HCT116 (cell line): ENCODE measurements at regions not wholly inside any gene's neighbourhood (a gene's known extent, or its start where the extent isn't known, plus 50 kb on each side); places are given as distances from the start of the nearest gene placed in this dataset.

Experiments
- ATAC-seq: fragments of 200-7000 bp; cut with Tn5 transposase; 2 replicates; pipeline ENCODE4 v1.9.1; 2020; ENCODE audit warnings: mild to moderate bottlenecking, moderate library complexity
- BruUV-seq: library from RNA; stranded (reverse); fragments of 400-500 nt; replicated peaks from 2 replicates; lab custom pipeline; 2021; lab: Mats Ljungman, UMichigan
- CTCF ChIA-PET: fragments of 300-600 bp; sonication (Branson Sonifier 250); formaldehyde crosslinking; loops from one replicate; lab custom pipeline; 2021; ENCODE audit warnings: antibody characterized with exemption; lab: Charles Lee
- POLR2A ChIA-PET: fragments of 300-600, 350-600 bp; sonication (Branson Sonifier 250); formaldehyde crosslinking; loops from one replicate; lab custom pipeline; 2021; ENCODE audit warnings: antibody characterized with exemption; lab: Charles Lee
- RAD21 ChIA-PET, 2 experiments: fragments of 300-600 bp; sonication (Branson Sonifier 250); formaldehyde crosslinking; loops; one replicate each; lab custom pipeline; 2023; ENCODE audit warnings: low total read pairs in 2 of 2; ENCODE audit not compliant: uncharacterized antibody in 2 of 2, unreplicated experiment in 2 of 2, low non-redundant PET in 1 of 2; lab: Charles Lee
- DNase-seq: peaks from one replicate; pipeline ENCODE4 v3.0.0-alpha.2; 2010; ENCODE audit warnings: low read depth, low spot score
- H2AFZ ChIP-seq: fragments of 200-600 bp; shearing (Covaris generic), sonication (generic); 2 replicates; pipeline ENCODE4 v1.6.1; 2017; ENCODE audit warnings: low read depth, mixed run types, mixed read lengths, antibody characterized with exemption, low read length; ENCODE audit not compliant: poor library complexity, severe bottlenecking
- H3K27ac ChIP-seq: 2 replicates; pipeline ENCODE4 v1.5.1; 2012; ENCODE audit warnings: low read depth, low read length
- H3K27me3 ChIP-seq: fragments of 200-600 bp; sonication (generic); 2 replicates; pipeline ENCODE4 v1.6.1; 2016; ENCODE audit warnings: mixed run types, low read length, mixed read lengths; ENCODE audit not compliant: insufficient read depth
- H3K36me3 ChIP-seq, 2 experiments: fragments of 200-500 bp in 1 of 2; fragments of 200-600 bp in 1 of 2; sonication (Bioruptor generic) in 1 of 2; sonication (generic) in 1 of 2; 2 replicates each; pipeline versions ENCODE4 v1.5.1 to v1.6.1; 2014 to 2016; ENCODE audit warnings: low read length in 2 of 2, inconsistent platforms in 1 of 2, mixed read lengths in 1 of 2, mixed run types in 1 of 2; ENCODE audit not compliant: insufficient read depth in 2 of 2, control insufficient read depth in 1 of 2
- H3K4me1 ChIP-seq, 2 experiments: fragments of 200-600 bp in 1 of 2; sonication (generic) in 1 of 2; 2 replicates each; pipeline versions ENCODE4 v1.5.1 to v1.6.1; 2012 to 2017; ENCODE audit warnings: low read length in 2 of 2, inconsistent platforms in 1 of 2, mild to moderate bottlenecking in 1 of 2, mixed read lengths in 1 of 2, mixed run types in 1 of 2, moderate library complexity in 1 of 2; ENCODE audit not compliant: insufficient read depth in 2 of 2, control insufficient read depth in 1 of 2
- H3K4me2 ChIP-seq: fragments of 200-600 bp; sonication (generic); 2 replicates; pipeline ENCODE4 v1.6.1; 2017; ENCODE audit warnings: mixed run types, low read length, mixed read lengths
- H3K4me3 ChIP-seq, 2 experiments: fragments of 200-600 bp in 1 of 2; sonication (generic) in 1 of 2; replicated peaks in 1 of 2; 2 replicates each; pipeline ENCODE4 v1.5.1; 2011 to 2016; ENCODE audit warnings: low read length in 2 of 2, control low read depth in 1 of 2, low read depth in 1 of 2, mild to moderate bottlenecking in 1 of 2, mixed read lengths in 1 of 2, mixed run types in 1 of 2
- H3K79me2 ChIP-seq: fragments of 200-600 bp; sonication (generic); 2 replicates; pipeline ENCODE4 v1.6.1; 2017; ENCODE audit warnings: mild to moderate bottlenecking, mixed run types, low read length, moderate library complexity, mixed read lengths; ENCODE audit not compliant: insufficient read depth
- H3K9ac ChIP-seq: fragments of 200-600 bp; sonication (generic); 2 replicates; pipeline ENCODE4 v1.6.1; 2016; ENCODE audit warnings: low read length, mixed read lengths
- H3K9me2 ChIP-seq: fragments of 200-600 bp; sonication (generic), shearing (Covaris generic); 2 replicates; pipeline ENCODE4 v1.6.1; 2017; ENCODE audit warnings: mixed run types, mild to moderate bottlenecking, moderate library complexity; ENCODE audit not compliant: insufficient read depth
- H3K9me3 ChIP-seq, 2 experiments: fragments of 200-500 bp in 1 of 2; fragments of 200-600 bp in 1 of 2; sonication (Bioruptor generic) in 1 of 2; sonication (generic) in 1 of 2; 2 replicates each; pipeline ENCODE4 v1.6.1; 2014 to 2017; ENCODE audit warnings: low read length in 2 of 2, mixed read lengths in 2 of 2, inconsistent platforms in 1 of 2, low read depth in 1 of 2, mild to moderate bottlenecking in 1 of 2, mixed run types in 1 of 2, moderate library complexity in 1 of 2; ENCODE audit not compliant: control insufficient read depth in 1 of 2, insufficient read depth in 1 of 2
- H4K20me1 ChIP-seq: fragments of 200-600 bp; sonication (generic), shearing (Covaris generic); 2 replicates; pipeline ENCODE4 v1.6.1; 2017; ENCODE audit warnings: mixed run types, mild to moderate bottlenecking, moderate library complexity; ENCODE audit not compliant: insufficient read depth
- CEBPB ChIP-seq: IDR thresholded peaks from 2 replicates; pipeline ENCODE4 v1.6.1; 2012; ENCODE audit warnings: low read depth
- EGR1 ChIP-seq: IDR thresholded peaks from 2 replicates; pipeline ENCODE4 v1.6.1; 2012; ENCODE audit warnings: low read depth
- ELF1 ChIP-seq: IDR thresholded peaks from 2 replicates; pipeline ENCODE4 v1.6.1; 2012; ENCODE audit warnings: low read depth, borderline replicate concordance
- EZH2 ChIP-seq: fragments of 200-600 bp; sonication (generic); IDR thresholded peaks from 2 replicates; pipeline ENCODE4 v1.6.1; 2017; ENCODE audit warnings: antibody characterized with exemption, mixed run types
- EZH2phosphoT487 ChIP-seq: fragments of 200-600 bp; IDR thresholded peaks from 2 replicates; pipeline ENCODE4 v1.6.1; 2018; ENCODE audit warnings: antibody characterized with exemption, borderline replicate concordance
- FOSL1 ChIP-seq: IDR thresholded peaks from 2 replicates; pipeline ENCODE4 v1.6.1; 2012; ENCODE audit warnings: low read depth
- JUND ChIP-seq: IDR thresholded peaks from 2 replicates; pipeline ENCODE4 v1.6.1; 2012
- POLR2A ChIP-seq: IDR thresholded peaks from 2 replicates; pipeline ENCODE4 v1.7.0; 2011; ENCODE audit warnings: borderline replicate concordance; ENCODE audit not compliant: insufficient read depth, insufficient read length; ENCODE audit errors: extremely low read depth
- POLR2AphosphoS5 ChIP-seq: IDR thresholded peaks from 2 replicates; pipeline ENCODE4 v1.6.1; 2011; ENCODE audit warnings: mild to moderate bottlenecking, low read depth, low read length, moderate library complexity
- RAD21 ChIP-seq: IDR thresholded peaks from 2 replicates; pipeline ENCODE4 v1.6.1; 2012; ENCODE audit warnings: low read depth, mild to moderate bottlenecking
- SIN3A ChIP-seq: IDR thresholded peaks from 2 replicates; pipeline ENCODE4 v1.6.1; 2012; ENCODE audit warnings: low read depth
- SP1 ChIP-seq: IDR thresholded peaks from 2 replicates; pipeline ENCODE4 v1.6.1; 2012; ENCODE audit warnings: low read depth
- SRF ChIP-seq: IDR thresholded peaks from 2 replicates; pipeline ENCODE4 v1.6.1; 2012; ENCODE audit warnings: low read depth
- YY1 ChIP-seq: IDR thresholded peaks from 2 replicates; pipeline ENCODE4 v1.6.1; 2011; ENCODE audit warnings: low read length, low read depth, moderate library complexity, mild to moderate bottlenecking; ENCODE audit not compliant: insufficient replicate concordance; ENCODE audit errors: extremely low read depth
- ZFX ChIP-seq: fragments of 450-650 bp; IDR thresholded peaks from 2 replicates; pipeline ENCODE4 v1.6.1; 2017
- ZNF274 ChIP-seq: fragments of 200-500 bp; sonication (Bioruptor generic); IDR thresholded peaks from 2 replicates; pipeline ENCODE4 v1.6.1; 2014; ENCODE audit warnings: mild to moderate bottlenecking, low read depth, low read length, inconsistent platforms
- intact Hi-C: fragments of 100-400 bp; cut with micrococcal nuclease; formaldehyde crosslinking; loops from 2 replicates; pipeline ENCODE4 v1.10.0; 2022
- TF ChIP-seq, protein P1 (sequence below): IDR thresholded peaks from 2 replicates; pipeline ENCODE4 v1.6.1; 2011; ENCODE audit warnings: mild to moderate bottlenecking, low read length, moderate library complexity; ENCODE audit not compliant: insufficient replicate concordance; ENCODE audit errors: extremely low read depth
- TF ChIP-seq, protein P2 (sequence below), 3 experiments: fragments of 200-600 bp in 1 of 3; sonication (generic) in 1 of 3; IDR thresholded peaks in 2 of 3; conservative IDR thresholded peaks in 1 of 3; 2 replicates each; pipeline ENCODE4 v1.5.1; 2012 to 2017; ENCODE audit warnings: low read depth in 2 of 3, low read length in 2 of 3, antibody characterized with exemption in 1 of 3, borderline replicate concordance in 1 of 3, control low read depth in 1 of 3, mild to moderate bottlenecking in 1 of 3, mixed read lengths in 1 of 3, mixed run types in 1 of 3, moderate library complexity in 1 of 3; ENCODE audit not compliant: insufficient read depth in 1 of 3

DNA sequence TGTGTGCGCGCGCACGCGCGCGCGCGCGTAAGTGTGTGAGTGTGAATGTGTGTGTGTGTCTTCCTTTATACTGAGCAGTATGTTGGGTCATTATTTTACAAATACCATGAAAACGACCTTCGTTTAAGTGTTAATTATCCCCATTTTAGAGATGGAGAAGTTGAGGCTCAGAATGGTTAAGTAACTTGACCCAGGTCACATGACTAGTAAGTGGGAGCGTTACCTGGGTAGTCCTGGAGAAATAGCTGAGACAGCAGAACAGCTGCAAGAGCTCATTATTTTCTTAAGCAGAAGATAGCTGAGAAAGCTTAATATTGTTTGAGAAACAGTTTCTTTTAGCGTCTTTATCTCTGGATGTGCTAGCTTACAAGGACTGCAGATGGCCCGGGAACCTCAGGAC lies 78.8 kb downstream of the IRX3 start:
- Histone ChIP-seq H3K9ac (no peak overlapping the region), H3K4me1 (no peaks in the 10 kb centered on the region), H2AFZ (no peak overlapping the region), H3K9me2 (no peaks in the 10 kb centered on the region), H4K20me1 (no peaks in the 10 kb centered on the region), H3K27ac (no peak overlapping the region), H3K27me3 (peaks cover 50% of the 10 kb centered on the region), H3K4me2 (no peak overlapping the region), H3K36me3 (no peaks in the 10 kb centered on the region), H3K9me3 (no peaks in the 10 kb centered on the region), H3K4me3 (no peak overlapping the region), H3K79me2 (no peaks in the 10 kb centered on the region)
- no peak for TF ChIP-seq POLR2A
- TF ChIP-seq JUND, result no peak
- no peak for TF ChIP-seq ELF1
- TF ChIP-seq ZFX, result no peak
- no peak for TF ChIP-seq RAD21
- TF ChIP-seq, protein P1, sequence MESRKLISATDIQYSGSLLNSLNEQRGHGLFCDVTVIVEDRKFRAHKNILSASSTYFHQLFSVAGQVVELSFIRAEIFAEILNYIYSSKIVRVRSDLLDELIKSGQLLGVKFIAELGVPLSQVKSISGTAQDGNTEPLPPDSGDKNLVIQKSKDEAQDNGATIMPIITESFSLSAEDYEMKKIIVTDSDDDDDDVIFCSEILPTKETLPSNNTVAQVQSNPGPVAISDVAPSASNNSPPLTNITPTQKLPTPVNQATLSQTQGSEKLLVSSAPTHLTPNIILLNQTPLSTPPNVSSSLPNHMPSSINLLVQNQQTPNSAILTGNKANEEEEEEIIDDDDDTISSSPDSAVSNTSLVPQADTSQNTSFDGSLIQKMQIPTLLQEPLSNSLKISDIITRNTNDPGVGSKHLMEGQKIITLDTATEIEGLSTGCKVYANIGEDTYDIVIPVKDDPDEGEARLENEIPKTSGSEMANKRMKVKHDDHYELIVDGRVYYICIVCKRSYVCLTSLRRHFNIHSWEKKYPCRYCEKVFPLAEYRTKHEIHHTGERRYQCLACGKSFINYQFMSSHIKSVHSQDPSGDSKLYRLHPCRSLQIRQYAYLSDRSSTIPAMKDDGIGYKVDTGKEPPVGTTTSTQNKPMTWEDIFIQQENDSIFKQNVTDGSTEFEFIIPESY, result no peak
- no peak for TF ChIP-seq EGR1
- no peak for TF ChIP-seq FOSL1
- TF ChIP-seq SIN3A, result no peak
- TF ChIP-seq SP1, result no peak
- TF ChIP-seq SRF, result no peak
- TF ChIP-seq ZNF274, result no peak
- TF ChIP-seq EZH2, result no peak
- TF ChIP-seq CEBPB, result no peak
- no peak for TF ChIP-seq POLR2AphosphoS5
- TF ChIP-seq EZH2phosphoT487, result no peak
- TF ChIP-seq, protein P2, sequence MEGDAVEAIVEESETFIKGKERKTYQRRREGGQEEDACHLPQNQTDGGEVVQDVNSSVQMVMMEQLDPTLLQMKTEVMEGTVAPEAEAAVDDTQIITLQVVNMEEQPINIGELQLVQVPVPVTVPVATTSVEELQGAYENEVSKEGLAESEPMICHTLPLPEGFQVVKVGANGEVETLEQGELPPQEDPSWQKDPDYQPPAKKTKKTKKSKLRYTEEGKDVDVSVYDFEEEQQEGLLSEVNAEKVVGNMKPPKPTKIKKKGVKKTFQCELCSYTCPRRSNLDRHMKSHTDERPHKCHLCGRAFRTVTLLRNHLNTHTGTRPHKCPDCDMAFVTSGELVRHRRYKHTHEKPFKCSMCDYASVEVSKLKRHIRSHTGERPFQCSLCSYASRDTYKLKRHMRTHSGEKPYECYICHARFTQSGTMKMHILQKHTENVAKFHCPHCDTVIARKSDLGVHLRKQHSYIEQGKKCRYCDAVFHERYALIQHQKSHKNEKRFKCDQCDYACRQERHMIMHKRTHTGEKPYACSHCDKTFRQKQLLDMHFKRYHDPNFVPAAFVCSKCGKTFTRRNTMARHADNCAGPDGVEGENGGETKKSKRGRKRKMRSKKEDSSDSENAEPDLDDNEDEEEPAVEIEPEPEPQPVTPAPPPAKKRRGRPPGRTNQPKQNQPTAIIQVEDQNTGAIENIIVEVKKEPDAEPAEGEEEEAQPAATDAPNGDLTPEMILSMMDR (IDR thresholded peaks at IDR 0.05 in 2 of 3, conservative IDR thresholded peaks at IDR 0.05 in 1 of 3; ENCODE audit: borderline replicate concordance in 1 of 3, insufficient read depth in 1 of 3, low read depth in 2 of 3, low read length in 2 of 3), result no peak
- no peak for TF ChIP-seq YY1
- ChIA-PET CTCF (no interaction called here), POLR2A (no interaction called here), RAD21 (no interaction called here)
- intact Hi-C loops, result no loop called here
- ATAC-seq (no peak), DNase-seq (no peak)
- BruUV-seq, result no TSS peak
